Peyer's patch (tissue), 4 donors: ENCODE measurements at regions not wholly inside any gene's neighbourhood (a gene's known extent, or its start where the extent isn't known, plus 50 kb on each side); places are given as distances from the start of the nearest gene placed in this dataset.

Source experiments
- CTCF ChIP-seq, 6 experiments: fragments of 450-650 bp in 4 of 6; fragments of 200-600 bp in 2 of 6; sonication (generic) in 1 of 6; IDR thresholded peaks; one replicate each; pipeline ENCODE4 v1.5.1; 2017 to 2019; ENCODE audit warnings: antibody characterized with exemption in 6 of 6, mild to moderate bottlenecking in 3 of 6, moderate library complexity in 1 of 6
- POLR2A ChIP-seq, 2 donors: fragments of 450-650 bp; IDR thresholded peaks; one replicate each; pipeline ENCODE4 v1.5.1; 2017; ENCODE audit warnings: antibody characterized with exemption in 2 of 2, mild to moderate bottlenecking in 2 of 2, moderate library complexity in 2 of 2

GRCh38 chr2:39989888-39990287, 210.8 kb upstream of the THUMPD2 start:
- TF ChIP-seq CTCF (IDR thresholded peaks at IDR 0.05) = no peak
- TF ChIP-seq POLR2A (IDR thresholded peaks at IDR 0.05) = no peak
